EL (cell line): ENCODE measurements at regions not wholly inside any gene's neighbourhood (a gene's known extent, or its start where the extent isn't known, plus 50 kb on each side); places are given as distances from the start of the nearest gene placed in this dataset.
"Not testable (repeated sequence)": the region's sequence is repeated elsewhere in the genome, so short reads cannot be mapped to it uniquely, and the experiment has no call there.

Experiments used
- DNase-seq: peaks from one replicate; pipeline ENCODE4 v3.0.0-alpha.2; 2016

DNA sequence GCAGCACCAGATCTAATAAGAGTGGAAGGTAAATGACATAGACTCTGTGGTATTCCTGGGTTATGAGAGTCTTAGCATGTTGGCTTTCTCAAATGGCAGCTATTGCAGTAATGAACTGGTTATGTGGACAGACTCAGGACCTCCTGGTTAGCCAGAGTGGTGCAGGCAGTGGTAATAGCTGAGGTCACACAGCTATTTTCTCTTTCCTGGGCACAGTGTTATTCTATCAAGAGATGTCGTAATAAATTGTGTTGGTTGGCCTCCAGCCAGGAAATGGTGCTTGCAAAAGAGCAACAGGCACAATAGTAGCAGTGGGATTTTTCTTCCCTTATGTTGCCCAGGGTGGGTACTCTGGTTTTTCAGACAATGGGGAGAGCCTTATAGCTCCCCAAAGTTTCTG is 279.2 kb upstream of the FGF16 start:
- DNase-seq, result peak; percentile 0

DNA sequence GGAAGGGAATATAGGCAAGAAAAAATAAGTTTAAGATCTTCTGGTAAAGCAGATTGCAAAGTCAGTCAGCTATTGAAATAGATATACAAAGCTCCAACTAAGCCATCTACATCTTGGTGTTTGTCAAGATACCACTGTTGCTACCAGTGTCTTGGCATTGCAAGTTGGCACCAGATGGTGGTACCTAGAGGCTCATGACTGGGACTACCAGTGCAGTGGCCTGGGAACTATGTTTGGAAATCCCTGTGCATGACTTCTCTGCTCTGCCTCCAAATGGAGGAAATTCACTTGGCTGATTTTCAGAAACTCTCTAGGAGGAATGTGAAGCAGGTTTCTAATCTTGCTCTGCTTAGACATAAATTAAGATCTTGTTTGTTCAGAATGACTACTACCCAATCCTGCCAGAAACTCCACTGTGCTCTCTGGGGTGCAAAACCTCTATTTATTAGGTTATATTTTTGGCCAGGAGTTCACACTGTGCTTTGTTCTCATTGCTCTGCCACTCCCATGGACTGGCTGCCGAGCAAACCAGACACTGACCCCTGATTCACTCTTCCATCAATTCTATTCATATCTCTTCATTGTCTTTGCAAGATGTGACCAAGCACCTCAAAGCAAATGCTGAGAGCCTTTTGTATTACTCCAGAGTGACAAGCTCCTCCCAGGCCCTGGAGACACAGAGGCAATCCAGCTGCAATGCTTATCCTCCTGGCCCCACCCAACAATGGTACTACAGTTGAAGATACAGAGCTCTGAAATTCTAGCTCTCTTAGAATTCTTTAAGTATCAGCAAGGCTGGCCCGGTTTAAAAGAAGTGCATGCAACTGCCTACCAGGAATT is 272.3 kb upstream of the FGF16 start:
- DNase-seq, result no peak

DNA sequence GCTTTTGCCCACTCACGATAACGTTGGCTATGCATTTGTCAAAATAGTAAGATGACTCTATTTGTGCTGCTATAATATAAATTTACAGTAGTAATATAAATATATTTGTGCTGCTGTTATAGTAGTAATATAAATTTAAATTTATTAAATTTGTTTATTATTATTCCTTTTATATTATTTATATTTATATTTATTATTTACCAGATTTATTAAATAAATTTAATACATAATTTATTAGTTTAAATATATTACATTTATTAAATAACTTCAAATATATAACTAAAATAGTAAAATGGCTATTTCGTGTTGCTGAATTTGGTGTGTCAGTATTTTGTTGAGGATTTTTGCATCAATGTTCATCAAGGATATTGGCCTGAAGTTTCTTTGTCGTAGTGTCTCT is 246.5 kb upstream of the FGF16 start:
- DNase-seq, result no peak

DNA sequence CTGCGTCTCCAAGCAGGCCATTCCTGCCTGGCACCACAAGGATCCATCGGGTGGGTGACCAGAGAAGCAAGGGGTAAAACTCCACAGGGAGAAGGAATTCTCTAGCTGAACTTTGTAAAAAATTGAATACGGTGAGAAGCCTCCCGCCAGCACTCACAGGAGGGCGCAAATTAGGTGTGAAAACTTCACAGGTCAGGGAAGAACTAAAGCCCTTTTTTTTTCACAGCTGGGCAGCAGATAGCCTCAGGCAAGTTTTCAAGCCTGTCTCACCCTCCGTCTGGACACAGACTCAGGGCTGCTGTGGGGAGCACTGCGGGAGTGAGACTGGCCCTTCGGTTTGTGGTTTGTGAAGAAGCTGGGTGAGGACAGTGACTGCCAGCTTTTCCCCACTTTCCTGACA is 224.1 kb upstream of the FGF16 start:
- no peak for DNase-seq

DNA sequence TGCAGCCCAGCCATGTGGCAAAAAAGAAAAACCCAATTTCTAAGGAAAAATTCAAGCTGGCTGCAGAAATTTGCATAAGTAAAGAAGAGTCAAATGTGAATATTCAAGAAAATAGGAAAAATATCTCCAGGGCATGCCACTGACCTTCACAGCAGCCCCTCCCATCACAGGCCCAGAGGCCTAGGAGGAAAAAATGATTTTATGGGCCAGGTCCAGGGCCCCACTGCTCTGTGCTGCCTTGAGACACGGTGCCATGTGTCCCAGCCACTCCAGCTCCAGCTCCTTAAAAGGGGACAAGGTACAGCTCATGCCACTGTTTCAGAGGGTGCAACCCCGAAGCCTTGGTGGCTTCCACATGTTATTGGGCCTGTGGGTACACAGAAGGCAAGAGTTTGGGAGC is 182.7 kb upstream of the FGF16 start:
- no peak for DNase-seq

DNA sequence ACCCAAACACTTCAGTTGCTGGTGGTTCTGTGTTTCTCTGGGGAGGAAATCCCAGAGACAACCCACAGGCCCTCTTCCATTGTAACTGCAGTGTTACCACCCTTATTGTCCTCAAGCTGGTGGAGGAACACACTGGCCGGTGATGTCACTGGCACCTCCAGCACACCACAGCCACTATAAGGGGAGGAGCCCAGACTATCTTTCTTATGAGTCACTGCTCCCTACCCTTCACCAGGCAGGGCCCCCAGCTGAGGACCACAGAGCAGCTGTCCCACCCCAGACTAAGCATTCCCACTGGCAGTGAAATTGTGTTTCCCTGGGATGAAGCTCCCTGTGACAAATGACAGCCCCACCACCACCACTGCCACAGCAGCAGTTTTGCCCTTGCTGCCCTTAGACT is 171.8 kb upstream of the FGF16 start:
- DNase-seq, result no peak

DNA sequence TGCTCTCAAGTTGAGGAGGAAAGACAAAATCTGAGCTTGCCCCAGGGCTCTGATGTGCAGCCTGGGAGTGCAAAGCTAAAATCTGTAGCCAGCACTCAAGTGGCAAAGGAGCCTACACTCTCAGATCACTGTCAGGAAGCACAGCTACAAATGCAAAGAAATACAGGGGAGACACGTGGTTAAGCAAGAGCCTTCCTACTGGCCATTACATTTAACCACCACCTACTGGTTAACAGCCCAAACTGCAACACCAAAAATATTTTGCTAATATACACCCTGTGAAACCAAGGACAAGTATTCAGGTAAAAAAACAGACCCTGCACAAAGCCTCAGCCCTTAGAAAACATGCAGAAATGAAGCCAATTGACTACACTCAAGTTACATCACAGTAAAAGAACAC is 170.4 kb upstream of the FGF16 start:
- no peak for DNase-seq

DNA sequence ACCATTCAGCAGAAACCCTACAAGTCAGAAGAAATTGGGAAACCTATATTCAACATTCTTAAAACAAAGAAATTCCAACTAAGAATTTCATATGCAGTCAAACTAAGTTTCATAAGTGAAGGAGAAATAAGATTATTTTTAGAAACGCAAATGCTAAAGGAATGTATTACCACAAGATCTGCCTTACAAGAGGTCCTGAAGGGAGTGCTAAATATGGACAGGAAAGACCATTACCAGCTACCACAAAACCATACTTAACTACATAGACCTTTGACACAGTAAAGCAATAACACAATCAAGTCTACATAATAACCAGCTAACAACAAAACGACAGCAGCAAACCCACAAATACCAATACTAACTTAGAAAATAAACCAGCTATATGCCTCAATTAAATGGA is 169.3 kb upstream of the FGF16 start:
- DNase-seq, result no peak

DNA sequence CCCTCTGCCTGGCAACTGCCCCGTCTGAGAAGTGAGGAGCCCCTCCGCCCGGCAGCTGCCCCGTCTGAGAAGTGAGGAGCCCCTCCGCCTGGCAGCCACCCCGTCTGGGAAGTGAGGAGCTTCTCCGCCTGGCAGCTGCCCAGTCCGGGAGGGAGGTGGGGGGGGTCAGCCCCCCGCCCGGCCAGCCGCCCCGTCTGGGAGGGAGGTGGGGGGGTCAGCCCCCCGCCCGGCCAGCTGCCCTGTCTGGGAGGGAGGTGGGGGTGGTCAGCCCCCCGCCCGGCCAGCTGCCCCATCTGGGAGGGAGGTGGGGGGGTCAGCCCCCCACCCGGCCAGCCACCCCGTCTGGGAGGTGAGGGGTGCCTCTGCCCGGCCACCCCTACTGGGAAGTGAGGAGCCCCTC is 167.8 kb upstream of the FGF16 start:
- not testable (repeated sequence) for DNase-seq

DNA sequence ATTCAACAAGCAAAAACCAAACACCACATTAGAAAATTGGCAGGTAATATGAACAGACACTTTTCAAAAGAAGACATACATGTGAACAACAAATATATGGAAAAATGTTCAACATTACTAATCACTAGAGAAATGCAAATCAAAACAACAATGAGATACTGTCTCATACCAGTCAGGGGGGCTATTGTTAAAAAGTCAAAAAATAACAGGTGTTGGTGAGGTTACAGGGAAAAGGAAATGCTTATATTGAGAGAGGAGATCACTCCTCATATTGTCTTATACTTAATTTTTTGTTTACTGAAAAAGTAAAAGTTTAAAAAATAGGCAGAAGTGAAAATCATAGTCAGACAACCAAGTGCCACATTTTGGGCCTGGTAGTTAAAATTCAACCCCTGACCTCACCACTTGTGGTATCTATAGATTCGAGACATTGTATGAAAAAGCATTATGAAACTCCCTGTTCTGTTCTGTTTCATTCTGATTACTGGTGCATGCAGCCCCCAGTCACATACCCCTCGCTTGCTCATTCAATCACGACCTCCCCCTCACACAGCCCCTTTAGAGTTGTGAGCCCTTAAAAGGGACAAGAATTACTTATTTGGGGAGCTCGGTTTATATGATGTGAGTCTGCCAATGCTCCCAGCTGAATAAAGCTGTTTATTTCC is 153.7 kb upstream of the FGF16 start:
- no peak for DNase-seq

DNA sequence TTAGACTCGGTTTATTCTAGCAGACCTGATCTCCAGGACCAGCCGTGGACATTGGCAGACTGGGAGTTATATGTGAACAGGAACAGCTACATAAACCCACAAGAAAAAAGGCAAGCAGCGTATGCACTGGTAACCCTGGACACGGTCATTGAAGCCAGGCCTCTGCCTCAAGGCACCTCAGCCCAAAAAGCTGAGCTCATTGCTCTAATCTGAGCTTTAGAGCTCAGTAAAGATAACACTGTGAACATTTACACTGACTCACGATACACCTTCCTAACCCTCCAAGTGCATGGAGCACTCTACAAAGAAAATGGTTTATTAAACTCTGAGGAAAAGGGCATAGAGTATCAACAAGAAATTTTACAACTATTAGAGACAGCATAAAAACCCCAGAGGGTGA is 148.9 kb upstream of the FGF16 start:
- DNase-seq, result no peak

DNA sequence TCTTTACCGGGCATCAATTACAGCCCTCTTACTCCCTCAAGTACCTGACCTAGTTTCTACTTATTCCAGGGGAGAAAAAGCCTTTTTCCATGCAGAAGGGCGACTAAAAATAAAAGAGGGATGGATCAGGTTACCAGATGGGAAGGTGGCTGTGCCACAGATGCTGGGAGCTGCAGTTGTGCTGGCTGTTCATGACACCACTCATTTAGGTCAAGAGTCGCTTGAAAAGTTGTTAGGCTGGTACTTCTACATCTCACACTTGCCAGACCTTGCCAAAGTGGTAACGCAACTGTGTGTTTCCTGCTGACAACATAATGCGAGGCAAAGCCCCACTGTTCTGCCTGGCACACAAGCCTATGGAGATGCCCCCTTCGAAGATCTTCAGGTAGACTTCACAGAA is 148.4 kb upstream of the FGF16 start:
- no peak for DNase-seq

DNA sequence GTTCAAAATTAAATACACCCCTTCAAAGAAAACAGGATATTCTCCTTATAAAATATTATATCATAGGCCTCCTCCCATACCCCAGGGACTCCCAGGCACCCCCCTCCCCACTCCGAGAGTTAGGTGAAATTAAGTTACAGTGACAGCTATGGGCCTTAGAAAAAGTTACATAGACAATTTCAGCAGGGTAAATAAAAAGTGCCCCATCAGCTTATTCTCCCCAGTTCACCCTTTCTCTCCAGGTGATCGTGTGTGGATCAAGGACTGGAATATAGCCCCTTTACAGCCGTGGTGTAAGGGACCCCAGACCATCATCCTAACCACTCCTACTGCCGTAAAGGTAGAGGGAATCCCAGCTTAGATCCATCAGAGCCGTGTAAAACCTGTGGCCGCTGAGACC is 147.6 kb upstream of the FGF16 start:
- no peak for DNase-seq

DNA sequence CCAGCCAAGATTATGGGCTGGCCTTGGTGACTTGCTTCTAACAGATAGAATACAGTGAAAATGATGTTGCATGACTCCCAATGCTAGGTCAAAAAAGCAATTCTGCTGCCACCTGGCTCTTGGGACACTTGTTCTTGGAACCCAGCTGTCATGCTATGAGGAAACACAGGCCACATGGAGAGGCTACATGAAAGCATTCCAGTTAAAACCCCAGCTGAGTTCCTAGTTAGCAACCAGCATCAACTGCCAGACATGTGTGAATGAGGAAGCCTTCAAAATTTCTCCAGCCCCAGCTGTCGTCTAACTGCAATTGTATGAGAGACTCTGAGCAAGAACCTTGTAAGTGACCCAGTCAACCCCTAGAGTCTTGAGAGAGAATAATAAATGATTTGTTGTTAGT is 105.2 kb upstream of the FGF16 start:
- DNase-seq, result no peak

DNA sequence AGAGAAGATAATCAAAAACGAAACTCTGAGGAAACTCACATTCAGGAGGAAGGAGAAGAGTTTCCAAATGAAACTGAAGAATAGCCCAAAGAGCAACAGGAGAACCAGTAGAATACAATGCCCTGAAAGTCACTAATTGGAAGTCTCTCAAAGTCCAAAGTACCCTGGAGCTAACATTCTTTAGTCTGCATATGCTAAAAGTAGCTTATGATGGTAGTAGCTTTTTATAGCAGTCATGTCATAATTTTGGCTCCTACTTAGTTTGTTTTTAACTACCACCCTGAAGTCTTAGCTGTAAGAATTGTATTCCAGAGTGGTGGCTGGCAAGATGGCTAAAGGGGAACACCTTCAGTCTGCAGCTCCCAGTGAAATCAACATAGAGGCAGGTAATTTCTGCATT is 100.3 kb upstream of the FGF16 start:
- DNase-seq, result no peak

DNA sequence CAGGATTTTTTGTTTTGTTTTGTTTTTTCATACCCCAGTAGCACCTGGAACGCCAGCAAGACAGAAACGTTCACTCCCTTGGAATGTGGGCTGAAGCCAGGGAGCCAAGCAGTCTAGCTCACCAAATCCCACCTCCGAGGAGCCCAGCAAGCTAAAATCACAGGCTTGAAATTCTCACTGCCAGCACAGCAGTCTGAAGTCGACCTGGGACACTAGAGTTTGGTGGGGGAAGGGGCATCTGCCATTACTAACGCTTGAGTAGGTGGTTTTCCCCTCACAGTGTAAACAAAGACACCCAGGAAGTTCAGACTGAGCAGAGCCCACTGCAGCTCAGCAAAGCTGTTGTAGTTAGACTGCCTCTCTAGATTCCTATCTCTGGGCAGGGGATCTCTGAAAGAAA is 99.6 kb upstream of the FGF16 start:
- DNase-seq, result no peak

DNA sequence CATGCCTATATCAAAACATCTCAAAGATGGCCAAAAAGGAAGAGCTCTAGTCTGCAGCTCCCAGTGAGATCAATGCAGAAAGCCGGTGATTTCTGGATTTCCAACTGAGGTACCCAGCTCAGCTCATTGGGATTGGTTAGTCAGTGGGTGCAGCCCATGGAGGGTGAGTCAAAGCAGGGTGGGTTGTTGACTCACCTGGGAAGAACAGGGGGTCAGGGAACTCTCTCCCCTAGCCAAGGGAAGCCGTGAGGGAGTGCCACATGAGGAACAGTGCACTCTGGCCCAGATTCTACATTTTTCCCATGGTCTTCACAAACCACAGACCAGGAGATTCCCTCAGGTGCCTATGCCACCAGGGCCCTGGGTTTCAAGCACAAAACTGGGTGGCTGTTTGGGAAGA is 57.3 kb upstream of the FGF16 start:
- DNase-seq, result no peak

DNA sequence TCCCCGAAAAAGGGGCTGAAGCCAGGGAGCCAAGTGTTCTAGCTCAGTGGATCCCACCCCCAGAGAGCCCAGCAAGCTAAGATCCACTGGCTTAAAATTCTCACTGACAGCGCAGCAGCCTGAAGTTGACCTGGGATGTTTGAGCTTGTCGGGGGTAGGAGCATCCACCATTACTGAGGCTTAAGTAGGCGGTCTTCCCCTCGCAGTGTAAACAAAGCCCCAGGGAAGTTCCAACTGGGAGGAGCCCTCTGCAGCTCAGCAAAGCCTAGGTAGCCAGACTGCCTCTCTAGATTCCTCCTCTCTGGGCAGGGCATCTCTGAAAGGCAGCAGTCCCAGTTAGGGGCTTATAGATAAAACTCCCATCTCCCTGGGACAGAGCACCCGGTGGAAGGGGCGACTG is 56.8 kb upstream of the FGF16 start:
- not testable (repeated sequence) for DNase-seq

DNA sequence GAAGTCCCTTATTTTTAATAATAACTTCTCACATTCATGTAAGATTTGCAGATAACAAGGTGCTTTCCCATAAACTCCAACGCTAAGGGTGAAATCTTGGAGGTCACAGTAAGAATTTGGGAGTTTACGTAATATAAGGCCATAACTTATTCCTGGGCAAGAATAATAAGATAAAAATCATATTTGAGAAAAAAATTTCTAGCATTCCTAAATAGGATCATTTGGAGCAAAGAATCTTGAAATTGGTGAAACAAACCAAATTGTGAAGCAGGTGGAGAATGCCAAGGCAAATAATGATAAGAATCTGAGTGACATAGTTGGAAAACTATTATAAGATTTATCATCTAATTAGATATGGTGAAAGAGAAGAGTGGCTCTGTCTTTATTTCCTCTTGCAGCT is 50.4 kb upstream of the FGF16 start:
- no peak for DNase-seq
